Stimulated activated CD8-positive, alpha-beta memory T cell treated with anti-CD3 and anti-CD28 coated beads, Interleukin-7, amount 100 ng/mL, for 1 hour (primary cell): ENCODE measurements at regions not wholly inside any gene's neighbourhood (a gene's known extent, or its start where the extent isn't known, plus 50 kb on each side); places are given as distances from the start of the nearest gene placed in this dataset.

Experiments used
- DNase-seq, 2 donors: peaks; one replicate each; pipeline ENCODE4 v3.0.0-alpha.2; 2020; ENCODE audit warnings: low read depth in 2 of 2

- no peak for DNase-seq
Observed at GRCh38 chr18:22113144-22113844, 56.1 kb upstream of the GATA6 start.

GRCh38 chr18:22114526-22115321 lies 54.7 kb upstream of the GATA6 start:
- DNase-seq, result no peak

- no peak for DNase-seq
Observed at GRCh38 chr18:22115573-22115972, 53.8 kb upstream of the GATA6 start.
